Osteoblast (primary cell): ENCODE measurements at regions not wholly inside any gene's neighbourhood (a gene's known extent, or its start where the extent isn't known, plus 50 kb on each side); places are given as distances from the start of the nearest gene placed in this dataset.

Source experiments
- DNase-seq: peaks from one replicate; pipeline ENCODE4 v3.0.0; 2011; ENCODE audit warnings: low spot score, mixed read lengths; ENCODE audit not compliant: insufficient read length; ENCODE audit errors: missing footprints
- H2AFZ ChIP-seq: 2 replicates; pipeline ENCODE4 v1.6.0; 2011; ENCODE audit warnings: mild to moderate bottlenecking, low read length
- H3K27ac ChIP-seq: 2 replicates; pipeline ENCODE4 v1.5.1; 2011; ENCODE audit warnings: mild to moderate bottlenecking, low read depth, low read length, moderate library complexity
- H3K27me3 ChIP-seq: 2 replicates; pipeline ENCODE4 v1.6.0; 2012; ENCODE audit warnings: mild to moderate bottlenecking, control low read depth, inconsistent platforms, low read length, moderate library complexity; ENCODE audit not compliant: insufficient read depth
- H3K36me3 ChIP-seq: 2 replicates; pipeline ENCODE4 v1.5.1; 2011; ENCODE audit warnings: mild to moderate bottlenecking, low read length, control low read depth, moderate library complexity; ENCODE audit not compliant: insufficient read depth
- H3K4me1 ChIP-seq: 2 replicates; pipeline ENCODE4 v1.5.1; 2011; ENCODE audit warnings: mild to moderate bottlenecking, low read length, control low read depth, moderate library complexity; ENCODE audit not compliant: insufficient read depth
- H3K4me2 ChIP-seq: 2 replicates; pipeline ENCODE4 v1.6.0; 2011; ENCODE audit warnings: mild to moderate bottlenecking, low read length; ENCODE audit not compliant: insufficient read depth
- H3K4me3 ChIP-seq: fragments of 200-600 bp; sonication (generic); 3 replicates; pipeline ENCODE4 v1.5.1; 2012; ENCODE audit warnings: mild to moderate bottlenecking, low read length, inconsistent platforms; ENCODE audit not compliant: insufficient read depth
- H3K79me2 ChIP-seq: 2 replicates; pipeline ENCODE4 v1.6.0; 2012; ENCODE audit warnings: mild to moderate bottlenecking, low read length, control low read depth, inconsistent platforms; ENCODE audit not compliant: insufficient read depth
- H3K9me3 ChIP-seq: 2 replicates; pipeline ENCODE4 v1.5.1; 2011; ENCODE audit warnings: low read depth, low read length, control low read depth
- H4K20me1 ChIP-seq: 2 replicates; pipeline ENCODE4 v1.6.0; 2012; ENCODE audit warnings: mild to moderate bottlenecking, low read length, control low read depth; ENCODE audit not compliant: insufficient read depth
- TF ChIP-seq, protein P1 (sequence below): IDR thresholded peaks from 2 replicates; pipeline ENCODE4 v1.5.1; 2011; ENCODE audit warnings: mild to moderate bottlenecking, low read depth, low read length, moderate library complexity; ENCODE audit errors: extremely low read depth

DNA sequence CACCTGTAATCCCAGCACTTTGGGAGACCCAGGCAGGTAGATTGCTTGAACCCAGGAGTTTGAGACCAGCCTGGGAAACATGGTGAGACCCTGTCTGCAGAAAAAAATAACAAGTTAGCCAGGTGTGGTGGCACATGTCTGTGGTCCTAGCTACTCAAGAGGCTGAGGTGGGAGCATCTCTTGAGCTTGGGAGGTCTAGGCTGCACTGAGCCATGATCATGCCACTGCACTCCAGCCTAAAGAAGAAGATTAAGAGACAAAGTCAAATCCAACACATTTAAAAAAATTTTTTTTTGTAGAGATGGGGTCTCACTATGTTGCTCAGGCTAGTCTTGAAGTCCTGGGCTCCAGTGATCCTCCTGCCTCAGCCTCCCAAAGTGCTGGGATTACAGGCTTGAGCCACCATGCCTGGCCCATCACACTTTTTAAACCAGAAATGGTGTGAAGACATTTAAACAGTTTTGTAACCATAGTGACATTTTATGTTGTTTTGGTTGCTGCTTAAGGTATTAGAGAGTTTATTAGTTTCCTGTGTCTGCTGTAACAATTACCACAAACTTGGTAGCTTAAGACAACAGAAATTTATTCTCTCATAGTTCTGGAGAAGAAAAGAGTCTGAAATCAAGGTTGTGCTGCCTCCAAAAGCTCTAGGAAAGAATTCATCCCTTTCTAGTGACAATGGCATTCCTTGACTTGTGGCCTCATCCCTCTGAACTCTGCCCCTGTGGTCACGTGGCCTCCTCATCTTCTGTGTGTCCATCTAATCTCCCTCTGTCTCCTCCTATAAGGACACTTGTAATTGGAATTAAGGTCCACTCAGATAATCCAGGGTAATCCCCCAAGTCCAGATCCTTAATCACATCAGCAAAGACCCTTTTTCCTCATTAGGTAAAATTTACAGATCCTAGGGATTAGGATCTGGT, 104.6 kb upstream of the TNFAIP3 start:
- Histone ChIP-seq H3K4me3 (no peak overlapping the region), H3K27me3 (no peaks in the 10 kb centered on the region), H3K9me3 (no peaks in the 10 kb centered on the region), H3K36me3 (no peaks in the 10 kb centered on the region), H4K20me1 (no peaks in the 10 kb centered on the region), H3K27ac (no peak overlapping the region), H3K4me1 (peaks cover 37% of the 10 kb centered on the region), H2AFZ (no peak overlapping the region), H3K4me2 (no peak overlapping the region), H3K79me2 (no peaks in the 10 kb centered on the region)
- TF ChIP-seq, protein P1, sequence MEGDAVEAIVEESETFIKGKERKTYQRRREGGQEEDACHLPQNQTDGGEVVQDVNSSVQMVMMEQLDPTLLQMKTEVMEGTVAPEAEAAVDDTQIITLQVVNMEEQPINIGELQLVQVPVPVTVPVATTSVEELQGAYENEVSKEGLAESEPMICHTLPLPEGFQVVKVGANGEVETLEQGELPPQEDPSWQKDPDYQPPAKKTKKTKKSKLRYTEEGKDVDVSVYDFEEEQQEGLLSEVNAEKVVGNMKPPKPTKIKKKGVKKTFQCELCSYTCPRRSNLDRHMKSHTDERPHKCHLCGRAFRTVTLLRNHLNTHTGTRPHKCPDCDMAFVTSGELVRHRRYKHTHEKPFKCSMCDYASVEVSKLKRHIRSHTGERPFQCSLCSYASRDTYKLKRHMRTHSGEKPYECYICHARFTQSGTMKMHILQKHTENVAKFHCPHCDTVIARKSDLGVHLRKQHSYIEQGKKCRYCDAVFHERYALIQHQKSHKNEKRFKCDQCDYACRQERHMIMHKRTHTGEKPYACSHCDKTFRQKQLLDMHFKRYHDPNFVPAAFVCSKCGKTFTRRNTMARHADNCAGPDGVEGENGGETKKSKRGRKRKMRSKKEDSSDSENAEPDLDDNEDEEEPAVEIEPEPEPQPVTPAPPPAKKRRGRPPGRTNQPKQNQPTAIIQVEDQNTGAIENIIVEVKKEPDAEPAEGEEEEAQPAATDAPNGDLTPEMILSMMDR, result no peak
- DNase-seq, result no peak

DNA sequence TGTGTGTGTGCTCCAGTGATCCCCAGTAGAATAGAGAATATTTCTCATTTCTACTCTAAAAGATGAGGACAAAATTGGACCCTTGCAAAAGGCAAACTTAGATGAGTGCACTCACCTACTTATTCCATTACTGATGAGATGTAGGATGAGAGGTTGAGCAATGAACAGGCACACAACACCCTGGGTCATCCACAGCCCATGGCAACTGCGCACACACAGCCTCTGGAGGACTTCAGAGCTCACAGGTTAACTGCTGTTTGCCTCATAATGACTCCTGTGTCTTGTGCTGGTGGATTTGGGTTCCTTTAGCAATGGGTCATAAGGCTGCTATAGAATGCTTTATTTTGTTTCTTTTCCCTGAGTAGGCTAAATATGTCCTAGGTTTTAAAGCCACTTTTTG, 103.6 kb upstream of the TNFAIP3 start:
- H3K36me3 ChIP-seq, result no peaks in the 10 kb centered on the region
- no peaks in the 10 kb centered on the region for H3K79me2 ChIP-seq
- DNase-seq, result no peak
- H3K27me3 ChIP-seq, result no peaks in the 10 kb centered on the region
- no peaks in the 10 kb centered on the region for H4K20me1 ChIP-seq
- no peaks in the 10 kb centered on the region for H3K9me3 ChIP-seq
- no peak overlapping the region for H3K4me3 ChIP-seq
- H3K27ac ChIP-seq, result peak overlapping the region; percentile 89
- no peak overlapping the region for H2AFZ ChIP-seq
- H3K4me1 ChIP-seq, result peaks cover 47% of the 10 kb centered on the region
- no peak overlapping the region for H3K4me2 ChIP-seq
- TF ChIP-seq, protein P1, result no peak

DNA sequence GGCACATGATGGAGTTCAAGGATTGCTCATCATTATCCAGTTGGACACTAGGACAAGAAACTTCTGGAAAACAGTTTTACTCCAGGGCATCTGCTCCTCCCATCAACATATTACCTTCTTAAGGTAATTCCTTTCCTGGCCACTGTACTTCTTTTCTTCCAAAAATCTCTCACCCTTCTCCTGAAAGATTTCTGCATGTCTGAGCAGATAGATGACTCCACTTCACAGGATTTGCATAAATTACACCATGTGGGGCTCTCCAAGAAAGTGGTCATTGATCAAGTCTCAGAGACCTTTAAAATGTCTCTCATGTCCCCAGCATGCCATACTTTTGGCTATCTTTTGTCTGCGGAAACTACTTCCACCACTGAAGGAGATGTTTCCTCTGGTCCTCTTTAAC, 103.2 kb upstream of the TNFAIP3 start:
- H3K4me2 ChIP-seq, result peak overlapping the region; percentile 25
- no peaks in the 10 kb centered on the region for H3K79me2 ChIP-seq
- H3K9me3 ChIP-seq, result no peaks in the 10 kb centered on the region
- H2AFZ ChIP-seq, result no peak overlapping the region
- no peaks in the 10 kb centered on the region for H3K36me3 ChIP-seq
- peak overlapping the region; percentile 89 for H3K27ac ChIP-seq
- peaks cover 51% of the 10 kb centered on the region for H3K4me1 ChIP-seq
- H3K4me3 ChIP-seq, result no peak overlapping the region
- no peak for DNase-seq
- TF ChIP-seq, protein P1, result no peak
- no peaks in the 10 kb centered on the region for H3K27me3 ChIP-seq
- H4K20me1 ChIP-seq, result no peaks in the 10 kb centered on the region

- no peaks in the 10 kb centered on the region for H3K36me3 ChIP-seq
- peak; percentile 62 for DNase-seq
- H3K4me2 ChIP-seq, result peak overlapping the region; percentile 25
- H3K27ac ChIP-seq, result peak overlapping the region; percentile 89
- H3K79me2 ChIP-seq, result no peaks in the 10 kb centered on the region
- H2AFZ ChIP-seq, result no peak overlapping the region
- TF ChIP-seq, protein P1, result no peak
- no peak overlapping the region for H3K4me3 ChIP-seq
- no peaks in the 10 kb centered on the region for H3K9me3 ChIP-seq
- H3K27me3 ChIP-seq, result no peaks in the 10 kb centered on the region
- H4K20me1 ChIP-seq, result no peaks in the 10 kb centered on the region
- peaks cover 51% of the 10 kb centered on the region for H3K4me1 ChIP-seq
Measured at GRCh38 chr6:137764464-137764863, 102.6 kb upstream of the TNFAIP3 start.
